ENCODE measurements at regions not wholly inside any gene's neighbourhood (a gene's known extent, or its start where the extent isn't known, plus 50 kb on each side); places are given as distances from the start of the nearest gene placed in this dataset.

DNA sequence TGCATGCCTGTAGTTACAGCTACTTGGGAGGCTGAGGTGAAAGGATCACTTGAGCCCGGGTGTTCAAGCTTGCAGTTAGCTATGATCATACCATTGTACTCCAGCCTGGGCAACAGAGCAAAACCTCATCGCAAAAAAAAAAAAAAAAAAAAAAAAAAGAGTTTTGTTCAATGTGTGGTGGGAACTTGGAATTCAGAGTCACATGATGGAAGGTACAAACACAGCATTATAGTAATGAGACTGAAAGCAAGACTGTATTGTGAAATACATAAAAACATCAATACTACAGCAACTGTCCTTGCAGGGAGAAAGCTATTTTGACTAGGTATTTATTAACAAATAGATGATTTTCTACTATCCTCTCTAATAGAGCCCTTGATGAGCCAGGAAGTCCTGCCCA is 393.2 kb downstream of the DLEU7 start:
- Histone ChIP-seq H3K4me3 (no peak overlapping the region), H3K27me3 (no peaks in the 10 kb centered on the region), H3K9me3 (no peaks in the 10 kb centered on the region), H3K4me1 (no peaks in the 10 kb centered on the region), H3K27ac (no peak overlapping the region), H3K36me3 (no peaks in the 10 kb centered on the region)
- TF ChIP-seq EP300 (IDR thresholded peaks at IDR 0.05; ENCODE audit: low read depth) = no peak
- TF ChIP-seq POLR2A (IDR thresholded peaks at IDR 0.05) = no peak
- TF ChIP-seq, protein P1, sequence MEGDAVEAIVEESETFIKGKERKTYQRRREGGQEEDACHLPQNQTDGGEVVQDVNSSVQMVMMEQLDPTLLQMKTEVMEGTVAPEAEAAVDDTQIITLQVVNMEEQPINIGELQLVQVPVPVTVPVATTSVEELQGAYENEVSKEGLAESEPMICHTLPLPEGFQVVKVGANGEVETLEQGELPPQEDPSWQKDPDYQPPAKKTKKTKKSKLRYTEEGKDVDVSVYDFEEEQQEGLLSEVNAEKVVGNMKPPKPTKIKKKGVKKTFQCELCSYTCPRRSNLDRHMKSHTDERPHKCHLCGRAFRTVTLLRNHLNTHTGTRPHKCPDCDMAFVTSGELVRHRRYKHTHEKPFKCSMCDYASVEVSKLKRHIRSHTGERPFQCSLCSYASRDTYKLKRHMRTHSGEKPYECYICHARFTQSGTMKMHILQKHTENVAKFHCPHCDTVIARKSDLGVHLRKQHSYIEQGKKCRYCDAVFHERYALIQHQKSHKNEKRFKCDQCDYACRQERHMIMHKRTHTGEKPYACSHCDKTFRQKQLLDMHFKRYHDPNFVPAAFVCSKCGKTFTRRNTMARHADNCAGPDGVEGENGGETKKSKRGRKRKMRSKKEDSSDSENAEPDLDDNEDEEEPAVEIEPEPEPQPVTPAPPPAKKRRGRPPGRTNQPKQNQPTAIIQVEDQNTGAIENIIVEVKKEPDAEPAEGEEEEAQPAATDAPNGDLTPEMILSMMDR (IDR thresholded peaks at IDR 0.05) = no peak
- no peak for TF ChIP-seq POLR2AphosphoS5 (IDR thresholded peaks at IDR 0.05)
- 88% methylated on average over 2 of the region's 2 CpGs; no CpG with 5 or more reads in 1 of the 2 donors for WGBS, 2 donors (ENCODE audit: low coverage in 1 of 2)
- no peak for DNase-seq
- in situ Hi-C loops (cut with MboI; ENCODE audit: low pct_ligation_motif_present in 1 of 4, low pct_unique_long_range_greater_than_20kb in 1 of 4, low sequenced_read_pairs in 3 of 4) (no loop called here), intact Hi-C loops (cut with DNase I; ENCODE audit: low total_unique reads) (no loop called here)

DNA sequence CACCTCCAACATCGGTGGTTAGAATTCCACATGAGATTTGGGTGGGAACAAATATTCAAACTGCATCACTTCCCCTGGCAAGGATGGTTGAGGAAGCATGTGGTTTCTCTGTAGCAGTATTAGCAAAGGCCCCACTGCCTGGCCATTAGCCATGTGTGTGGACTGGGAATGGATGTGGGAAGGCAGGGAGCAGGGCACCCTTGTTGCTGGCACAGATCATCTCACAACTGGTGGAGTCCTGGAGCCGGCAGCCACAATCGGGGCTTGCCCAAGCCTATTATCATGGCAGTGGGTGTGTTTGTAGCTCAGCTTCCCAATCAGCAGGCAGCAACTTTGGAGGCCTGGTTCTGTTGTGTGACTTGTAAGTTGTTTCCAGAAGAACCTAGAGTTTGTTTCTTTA is 391.9 kb downstream of the DLEU7 start:
- H3K36me3 ChIP-seq = no peaks in the 10 kb centered on the region
- no peaks in the 10 kb centered on the region for H3K9me3 ChIP-seq
- in situ Hi-C loops (cut with MboI; ENCODE audit: low pct_ligation_motif_present in 1 of 4, low pct_unique_long_range_greater_than_20kb in 1 of 4, low sequenced_read_pairs in 3 of 4) = no loop called here
- TF ChIP-seq POLR2AphosphoS5 (IDR thresholded peaks at IDR 0.05) = no peak
- TF ChIP-seq, protein P1 (IDR thresholded peaks at IDR 0.05) = no peak
- no peak for TF ChIP-seq POLR2A (IDR thresholded peaks at IDR 0.05)
- no peak for TF ChIP-seq EP300 (IDR thresholded peaks at IDR 0.05; ENCODE audit: low read depth)
- H3K4me1 ChIP-seq = no peaks in the 10 kb centered on the region
- no peak for DNase-seq
- intact Hi-C loops (cut with DNase I; ENCODE audit: low total_unique reads) = no loop called here
- no peaks in the 10 kb centered on the region for H3K27me3 ChIP-seq
- H3K4me3 ChIP-seq = no peak overlapping the region
- 94% methylated on average over 3 of the region's 3 CpGs; no CpG with 5 or more reads in 1 of the 2 donors for WGBS, 2 donors (ENCODE audit: low coverage in 1 of 2)
- no peak overlapping the region for H3K27ac ChIP-seq

DNA sequence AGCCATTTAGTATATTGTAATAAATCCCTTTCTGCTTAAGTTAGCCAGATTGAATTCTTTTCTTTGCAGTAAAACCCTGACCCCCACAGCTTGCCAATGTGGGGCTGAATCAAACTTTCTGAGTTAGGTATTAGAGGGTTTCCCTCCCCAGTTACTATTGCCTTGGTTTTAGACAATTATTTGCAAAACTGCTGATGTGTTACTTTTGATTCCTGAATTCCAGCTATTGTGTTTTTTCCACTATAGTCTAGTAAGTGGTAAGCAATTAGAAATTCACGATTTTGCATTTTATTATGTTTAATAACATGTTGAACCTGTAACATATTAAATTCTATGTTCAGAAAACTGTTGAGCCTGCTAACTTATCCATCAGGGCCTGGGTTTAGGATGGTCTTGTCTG is 391.5 kb downstream of the DLEU7 start:
- 82 to 95% methylated on average over 1 of the region's 1 CpG for WGBS, 2 donors (ENCODE audit: low coverage in 1 of 2)
- Histone ChIP-seq H3K27me3 (no peaks in the 10 kb centered on the region), H3K4me3 (no peak overlapping the region), H3K27ac (no peak overlapping the region), H3K36me3 (no peaks in the 10 kb centered on the region), H3K9me3 (no peaks in the 10 kb centered on the region), H3K4me1 (no peaks in the 10 kb centered on the region)
- intact Hi-C loops (cut with DNase I; ENCODE audit: low total_unique reads) = no loop called here
- DNase-seq = no peak
- in situ Hi-C loops (cut with MboI; ENCODE audit: low pct_ligation_motif_present in 1 of 4, low pct_unique_long_range_greater_than_20kb in 1 of 4, low sequenced_read_pairs in 3 of 4) = no loop called here
- no peak for TF ChIP-seq POLR2A (IDR thresholded peaks at IDR 0.05)
- no peak for TF ChIP-seq POLR2AphosphoS5 (IDR thresholded peaks at IDR 0.05)
- TF ChIP-seq EP300 (IDR thresholded peaks at IDR 0.05; ENCODE audit: low read depth) = no peak
- TF ChIP-seq, protein P1 (IDR thresholded peaks at IDR 0.05) = no peak

DNA sequence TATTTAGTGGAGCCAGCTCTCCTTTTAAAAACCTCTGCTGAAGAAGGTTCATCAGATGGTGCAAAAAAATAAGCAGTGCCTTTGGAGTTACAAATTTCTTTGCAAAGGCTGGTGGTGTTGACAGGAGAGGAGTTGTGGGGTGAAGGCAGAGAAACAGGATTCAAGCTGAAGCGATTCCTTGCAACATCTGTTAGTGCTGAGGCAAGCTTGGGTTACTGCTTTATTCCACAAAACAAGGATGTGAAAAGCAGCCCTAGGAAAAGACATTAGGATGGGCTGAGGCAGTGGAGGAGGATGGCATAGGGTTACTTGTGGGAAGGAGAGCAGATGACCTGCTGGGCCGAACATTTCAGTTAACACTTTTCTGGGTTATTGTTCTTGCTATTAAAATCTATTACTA is 390.7 kb downstream of the DLEU7 start:
- no peak overlapping the region for H3K27ac ChIP-seq
- no peak overlapping the region for H3K4me3 ChIP-seq
- H3K9me3 ChIP-seq = no peaks in the 10 kb centered on the region
- DNase-seq = no peak
- H3K27me3 ChIP-seq = no peaks in the 10 kb centered on the region
- TF ChIP-seq EP300 (IDR thresholded peaks at IDR 0.05; ENCODE audit: low read depth) = no peak
- TF ChIP-seq POLR2AphosphoS5 (IDR thresholded peaks at IDR 0.05) = no peak
- TF ChIP-seq, protein P1 (IDR thresholded peaks at IDR 0.05) = no peak
- TF ChIP-seq POLR2A (IDR thresholded peaks at IDR 0.05) = no peak
- in situ Hi-C loops (cut with MboI; ENCODE audit: low pct_ligation_motif_present in 1 of 4, low pct_unique_long_range_greater_than_20kb in 1 of 4, low sequenced_read_pairs in 3 of 4) (no loop called here), intact Hi-C loops (cut with DNase I; ENCODE audit: low total_unique reads) (no loop called here)
- no peaks in the 10 kb centered on the region for H3K36me3 ChIP-seq
- no peaks in the 10 kb centered on the region for H3K4me1 ChIP-seq
- 81 to 90% methylated on average over 2 of the region's 2 CpGs for WGBS, 2 donors (ENCODE audit: low coverage in 1 of 2)

Measured in transverse colon (tissue), 4 donors.